Trophoblast cell (in vitro differentiated cells and primary cell): ENCODE measurements at regions not wholly inside any gene's neighbourhood (a gene's known extent, or its start where the extent isn't known, plus 50 kb on each side); places are given as distances from the start of the nearest gene placed in this dataset.

Experiments used
- DNase-seq, 2 donors: peaks; one replicate each; pipeline ENCODE4 v3.0.0-alpha.2; 2016
- H2AFZ ChIP-seq: 2 replicates; pipeline ENCODE4 v1.6.1; 2013; ENCODE audit warnings: low read length, moderate library complexity, mild to moderate bottlenecking; ENCODE audit not compliant: insufficient read depth, poor library complexity
- H2AK5ac ChIP-seq: 2 replicates; pipeline ENCODE4 v1.6.1; 2013; ENCODE audit warnings: mild to moderate bottlenecking, low read length
- H2BK120ac ChIP-seq: 2 replicates; pipeline ENCODE4 v1.6.1; 2013; ENCODE audit warnings: low read length, mild to moderate bottlenecking, moderate library complexity; ENCODE audit not compliant: insufficient read depth, poor library complexity
- H2BK12ac ChIP-seq: 2 replicates; pipeline ENCODE4 v1.6.1; 2013; ENCODE audit warnings: mild to moderate bottlenecking, low read length, moderate library complexity
- H2BK5ac ChIP-seq: 2 replicates; pipeline ENCODE4 v1.6.1; 2013; ENCODE audit warnings: low read length, low read depth, moderate library complexity, mild to moderate bottlenecking; ENCODE audit not compliant: poor library complexity
- H3K14ac ChIP-seq: 2 replicates; pipeline ENCODE4 v1.6.1; 2013; ENCODE audit warnings: mild to moderate bottlenecking, low read length
- H3K18ac ChIP-seq: 2 replicates; pipeline ENCODE4 v1.6.1; 2013; ENCODE audit warnings: mild to moderate bottlenecking, low read length
- H3K23ac ChIP-seq: 2 replicates; pipeline ENCODE4 v1.6.1; 2013; ENCODE audit warnings: low read length
- H3K27ac ChIP-seq: 2 replicates; pipeline ENCODE4 v1.5.1; 2013; ENCODE audit warnings: low read depth, mild to moderate bottlenecking, inconsistent platforms, low read length, moderate library complexity
- H3K27me3 ChIP-seq: 2 replicates; pipeline ENCODE4 v1.6.1; 2013; ENCODE audit warnings: inconsistent platforms, mild to moderate bottlenecking, low read length, moderate library complexity; ENCODE audit not compliant: insufficient read depth
- H3K36me3 ChIP-seq, 2 experiments: 1 replicate in 1 of 2; 2 replicates in 1 of 2; pipeline ENCODE4 v1.6.1; 2013; ENCODE audit warnings: low read length in 2 of 2, mild to moderate bottlenecking in 2 of 2, moderate library complexity in 1 of 2; ENCODE audit not compliant: insufficient read depth in 2 of 2, control insufficient read depth in 1 of 2
- H3K4ac ChIP-seq: 2 replicates; pipeline ENCODE4 v1.6.1; 2013; ENCODE audit warnings: low read depth, mild to moderate bottlenecking, low read length, moderate library complexity
- H3K4me1 ChIP-seq, 2 experiments: 1 replicate in 1 of 2; 2 replicates in 1 of 2; pipeline ENCODE4 v1.6.1; 2013; ENCODE audit warnings: low read length in 2 of 2, mild to moderate bottlenecking in 2 of 2, moderate library complexity in 1 of 2; ENCODE audit not compliant: insufficient read depth in 2 of 2, control insufficient read depth in 1 of 2
- H3K4me2 ChIP-seq: 2 replicates; pipeline ENCODE4 v1.6.1; 2013; ENCODE audit warnings: inconsistent platforms, mild to moderate bottlenecking, low read length, moderate library complexity
- H3K4me3 ChIP-seq: 2 replicates; pipeline ENCODE4 v1.5.1; 2013; ENCODE audit warnings: mild to moderate bottlenecking, low read depth, low read length, inconsistent platforms
- H3K79me1 ChIP-seq: one replicate; pipeline ENCODE4 v1.6.1; 2013; ENCODE audit warnings: low read length
- H3K79me2 ChIP-seq: 2 replicates; pipeline ENCODE4 v1.6.1; 2013; ENCODE audit warnings: low read length, mild to moderate bottlenecking; ENCODE audit not compliant: control insufficient read depth, insufficient read depth, poor library complexity
- H3K9ac ChIP-seq: 2 replicates; pipeline ENCODE4 v1.6.1; 2013; ENCODE audit warnings: mild to moderate bottlenecking, low read length
- H3K9me3 ChIP-seq: 2 replicates; pipeline ENCODE4 v1.6.1; 2013; ENCODE audit warnings: low read depth, mild to moderate bottlenecking, control low read depth, inconsistent platforms, low read length; ENCODE audit not compliant: insufficient read depth
- H4K12ac ChIP-seq: 2 replicates; pipeline ENCODE4 v1.6.1; 2013; ENCODE audit warnings: low read depth, mild to moderate bottlenecking, low read length, moderate library complexity
- H4K8ac ChIP-seq: 2 replicates; pipeline ENCODE4 v1.6.1; 2013; ENCODE audit warnings: low read depth, mild to moderate bottlenecking, low read length, moderate library complexity
- H4K91ac ChIP-seq: one replicate; pipeline ENCODE4 v1.6.1; 2013; ENCODE audit warnings: low read depth, mild to moderate bottlenecking, low read length, moderate library complexity
- WGBS: extraction: QIAGEN DNeasy Blood & Tissue Kit; methylation state at CpG from one replicate; pipeline ENCODE4 v1.1.7; 2013; ENCODE audit warnings: missing lambda C conversion rate; ENCODE audit not compliant: insufficient read length, insufficient coverage; ENCODE audit errors: extremely low coverage; 5-methylcytosine and 5-hydroxymethylcytosine counted together

DNA sequence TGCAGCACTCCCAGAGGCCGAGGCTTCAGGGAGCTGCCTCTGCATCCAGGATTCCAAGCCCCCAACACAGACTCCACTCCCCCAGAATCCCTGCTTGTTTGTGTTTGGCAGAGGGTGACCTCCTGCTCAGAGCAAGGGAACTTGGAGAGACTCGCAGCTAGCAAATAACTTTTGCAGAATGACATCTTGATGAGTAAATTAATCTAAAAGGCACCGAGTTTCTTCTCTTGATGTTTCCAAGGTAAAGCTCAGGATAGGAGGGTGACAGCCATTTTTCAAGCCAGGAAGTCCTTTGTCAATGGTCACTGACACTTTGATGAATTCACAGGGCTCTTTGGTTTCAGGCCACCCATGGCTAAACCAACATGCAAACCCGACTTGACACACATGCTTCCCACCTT, 523.0 kb downstream of the NTRK3 start:
- H3K79me1 ChIP-seq, result no peaks in the 10 kb centered on the region
- no peak overlapping the region for H2AK5ac ChIP-seq
- no peak overlapping the region for H4K91ac ChIP-seq
- H3K79me2 ChIP-seq, result no peaks in the 10 kb centered on the region
- no peak for DNase-seq
- no peak overlapping the region for H3K27ac ChIP-seq
- H3K4ac ChIP-seq, result no peak overlapping the region
- H3K14ac ChIP-seq, result no peak overlapping the region
- no peak overlapping the region for H3K4me2 ChIP-seq
- H3K18ac ChIP-seq, result no peak overlapping the region
- no peak overlapping the region for H4K8ac ChIP-seq
- no peaks in the 10 kb centered on the region for H3K36me3 ChIP-seq
- H2BK120ac ChIP-seq, result no peak overlapping the region
- no peak overlapping the region for H3K9ac ChIP-seq
- H3K9me3 ChIP-seq, result peaks cover 2% of the 10 kb centered on the region
- no peak overlapping the region for H2BK12ac ChIP-seq
- no peak overlapping the region for H2AFZ ChIP-seq
- H4K12ac ChIP-seq, result no peak overlapping the region
- WGBS, result no CpG with 5 or more reads among the region's 4 CpGs
- no peaks in the 10 kb centered on the region for H3K4me1 ChIP-seq
- no peak overlapping the region for H3K4me3 ChIP-seq
- H3K23ac ChIP-seq, result no peak overlapping the region
- H2BK5ac ChIP-seq, result no peak overlapping the region
- no peaks in the 10 kb centered on the region for H3K27me3 ChIP-seq

DNA sequence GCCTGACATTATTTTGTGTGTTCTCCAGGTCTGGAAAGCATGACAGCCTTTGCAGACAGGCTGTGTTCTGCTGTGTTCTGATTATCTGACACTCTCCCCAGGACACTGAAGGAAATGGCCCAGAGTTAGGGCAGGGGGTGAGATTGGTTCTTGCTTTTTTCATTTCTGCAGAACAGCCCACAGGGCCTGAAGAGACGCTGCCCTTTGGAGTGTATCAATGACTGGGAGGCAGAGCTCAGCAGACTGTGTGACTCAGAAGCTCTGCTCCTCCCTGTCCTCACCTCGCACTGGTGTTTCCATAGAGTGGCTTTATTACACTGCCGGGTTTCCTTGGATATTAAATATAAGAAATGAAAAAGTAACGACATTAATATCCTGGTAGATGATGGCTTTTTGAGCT, 523.6 kb downstream of the NTRK3 start:
- H3K9me3 ChIP-seq, result peaks cover 2% of the 10 kb centered on the region
- H4K91ac ChIP-seq, result no peak overlapping the region
- H4K12ac ChIP-seq, result no peak overlapping the region
- no peaks in the 10 kb centered on the region for H3K27me3 ChIP-seq
- no peak overlapping the region for H2AK5ac ChIP-seq
- no peak overlapping the region for H3K27ac ChIP-seq
- H3K4ac ChIP-seq, result no peak overlapping the region
- no peak for DNase-seq
- no peak overlapping the region for H3K9ac ChIP-seq
- no peak overlapping the region for H3K14ac ChIP-seq
- no CpG with 5 or more reads among the region's 4 CpGs for WGBS
- H3K36me3 ChIP-seq, result no peaks in the 10 kb centered on the region
- H2BK12ac ChIP-seq, result no peak overlapping the region
- H3K4me3 ChIP-seq, result no peak overlapping the region
- H2BK5ac ChIP-seq, result no peak overlapping the region
- no peak overlapping the region for H2AFZ ChIP-seq
- H2BK120ac ChIP-seq, result no peak overlapping the region
- H3K23ac ChIP-seq, result no peak overlapping the region
- H3K79me2 ChIP-seq, result no peaks in the 10 kb centered on the region
- H3K4me2 ChIP-seq, result no peak overlapping the region
- no peaks in the 10 kb centered on the region for H3K79me1 ChIP-seq
- no peaks in the 10 kb centered on the region for H3K4me1 ChIP-seq
- no peak overlapping the region for H3K18ac ChIP-seq
- H4K8ac ChIP-seq, result no peak overlapping the region

DNA sequence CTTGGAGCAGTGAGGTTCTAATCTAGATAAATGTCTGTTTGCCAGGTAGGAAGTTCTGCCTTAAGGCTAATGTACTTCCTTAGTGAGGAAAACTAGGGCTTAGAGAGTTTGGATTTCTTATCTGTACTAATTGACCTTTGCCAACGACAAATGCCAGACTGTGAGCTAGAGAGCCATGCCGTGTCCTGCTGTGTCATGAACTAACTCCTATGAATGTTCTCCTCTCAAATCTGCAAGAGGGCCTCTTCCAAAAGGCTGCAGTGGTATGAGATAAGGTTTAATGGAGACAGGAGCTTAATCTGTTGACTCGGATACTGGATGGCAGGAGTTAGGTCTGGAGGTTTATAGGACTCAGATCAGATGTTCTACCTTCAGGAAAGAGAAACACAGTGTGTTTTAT, 524.9 kb downstream of the NTRK3 start:
- Histone ChIP-seq H3K9me3 (peaks cover 2% of the 10 kb centered on the region), H2BK120ac (no peak overlapping the region), H3K4me2 (no peak overlapping the region), H3K9ac (no peak overlapping the region), H3K36me3 (no peaks in the 10 kb centered on the region), H3K27me3 (no peaks in the 10 kb centered on the region), H3K79me1 (no peaks in the 10 kb centered on the region), H2BK5ac (no peak overlapping the region), H2BK12ac (no peak overlapping the region), H2AK5ac (no peak overlapping the region), H3K14ac (no peak overlapping the region), H4K91ac (no peak overlapping the region), H3K23ac (no peak overlapping the region), H3K4me3 (no peak overlapping the region), H3K4me1 (no peaks in the 10 kb centered on the region), H3K4ac (no peak overlapping the region), H2AFZ (no peak overlapping the region), H3K79me2 (no peaks in the 10 kb centered on the region), H4K12ac (no peak overlapping the region), H3K27ac (no peak overlapping the region), H4K8ac (no peak overlapping the region), H3K18ac (no peak overlapping the region)
- WGBS, result no CpG with 5 or more reads among the region's 3 CpGs
- DNase-seq, result no peak

DNA sequence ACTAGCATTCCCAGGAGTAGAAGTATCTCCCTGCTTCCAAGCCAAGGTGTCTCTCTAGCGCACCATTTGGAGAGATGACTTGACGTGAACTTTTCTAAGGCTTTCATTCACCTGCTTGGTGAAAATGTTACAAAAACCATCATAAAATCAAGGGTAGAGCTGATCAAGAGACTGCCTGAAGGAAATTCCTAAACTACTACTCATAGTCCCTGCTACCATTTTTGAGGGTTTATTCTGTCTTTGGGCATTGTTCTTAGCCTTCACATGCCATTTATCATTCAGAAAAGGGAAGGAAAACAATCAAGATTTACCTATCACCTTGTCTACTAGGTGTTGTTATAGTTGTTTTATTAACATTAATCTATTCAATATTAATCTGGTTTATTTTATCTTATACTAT, 525.8 kb downstream of the NTRK3 start:
- no peak overlapping the region for H3K14ac ChIP-seq

More for the DNA sequence above, 525.8 kb downstream of the NTRK3 start:
- H2AFZ ChIP-seq, result no peak overlapping the region
- no peak overlapping the region for H2BK5ac ChIP-seq
- H3K79me1 ChIP-seq, result no peaks in the 10 kb centered on the region
- H4K12ac ChIP-seq, result no peak overlapping the region
- H4K91ac ChIP-seq, result no peak overlapping the region
- DNase-seq, result no peak
- H2AK5ac ChIP-seq, result no peak overlapping the region
- no peak overlapping the region for H4K8ac ChIP-seq
- H3K23ac ChIP-seq, result no peak overlapping the region
- H3K9ac ChIP-seq, result no peak overlapping the region
- H2BK120ac ChIP-seq, result no peak overlapping the region
- no peak overlapping the region for H3K4ac ChIP-seq
- H3K79me2 ChIP-seq, result no peaks in the 10 kb centered on the region
- H3K4me1 ChIP-seq, result no peaks in the 10 kb centered on the region
- H3K4me3 ChIP-seq, result no peak overlapping the region
- no peak overlapping the region for H3K27ac ChIP-seq
- H3K36me3 ChIP-seq, result no peaks in the 10 kb centered on the region
- no peak overlapping the region for H3K4me2 ChIP-seq
- H2BK12ac ChIP-seq, result no peak overlapping the region
- WGBS, result no CpG with 5 or more reads among the region's 2 CpGs
- H3K27me3 ChIP-seq, result no peaks in the 10 kb centered on the region
- no peak overlapping the region for H3K18ac ChIP-seq
- H3K9me3 ChIP-seq, result peaks cover 2% of the 10 kb centered on the region
